Non-pigmented ciliary epithelial cell (primary cell): ENCODE measurements at regions not wholly inside any gene's neighbourhood (a gene's known extent, or its start where the extent isn't known, plus 50 kb on each side); places are given as distances from the start of the nearest gene placed in this dataset.
"Not testable (repeated sequence)": the region's sequence is repeated elsewhere in the genome, so short reads cannot be mapped to it uniquely, and the experiment has no call there.

Experiments
- DNase-seq: peaks from one replicate; pipeline ENCODE4 v3.0.0-alpha.2; 2010; ENCODE audit warnings: low read depth

DNA sequence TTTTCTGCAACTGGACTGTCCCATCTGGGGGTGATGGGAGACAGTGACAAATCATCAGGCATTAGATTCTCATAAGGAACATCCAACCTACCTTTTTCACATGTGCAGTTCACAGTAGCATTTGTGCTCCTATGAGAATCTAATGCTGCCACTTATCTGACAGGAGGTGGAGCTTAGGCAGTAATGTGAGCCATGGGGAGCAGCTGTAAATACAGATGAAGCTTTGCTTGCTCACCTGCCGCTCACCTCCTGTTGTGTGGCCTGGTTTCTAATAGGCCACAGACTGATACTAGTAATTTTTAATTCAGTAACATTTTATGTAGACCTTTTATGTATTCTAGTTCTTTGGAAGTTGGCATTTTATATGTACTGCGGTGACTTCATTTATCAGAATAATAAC is 180.1 kb upstream of the SPOPL start:
- DNase-seq, result no peak

DNA sequence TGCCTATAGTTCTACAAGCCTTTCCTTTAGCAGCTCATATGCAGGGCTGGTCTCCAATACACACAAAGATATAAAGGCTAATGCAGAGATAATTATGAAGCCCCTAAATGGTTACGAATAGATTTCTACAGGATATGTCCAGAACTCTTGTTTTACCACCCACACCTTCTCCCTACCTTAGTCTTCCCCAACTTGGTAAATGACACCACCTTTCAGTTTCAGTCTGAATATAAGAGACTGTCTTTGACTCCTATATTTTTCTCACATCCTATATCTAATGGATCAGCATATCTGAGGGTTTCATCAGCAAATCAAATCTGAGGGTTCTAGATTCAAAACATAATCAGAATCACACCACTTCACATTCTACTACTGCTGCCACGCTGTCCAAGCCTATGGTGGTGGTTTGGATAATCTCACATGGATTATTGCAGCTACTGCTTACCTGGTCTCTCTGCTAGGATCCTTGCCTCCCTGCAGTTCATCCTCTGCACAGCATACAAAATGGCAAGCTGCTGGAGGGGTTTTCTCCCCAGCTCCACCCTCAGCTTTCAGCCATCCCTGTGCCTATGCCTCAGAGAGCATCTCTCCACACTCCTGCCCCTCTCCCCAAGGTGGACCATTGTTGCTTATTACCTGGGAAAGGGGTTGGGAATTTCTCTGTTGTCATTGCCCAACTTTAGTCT is 178.0 kb upstream of the SPOPL start:
- DNase-seq, result no peak

DNA sequence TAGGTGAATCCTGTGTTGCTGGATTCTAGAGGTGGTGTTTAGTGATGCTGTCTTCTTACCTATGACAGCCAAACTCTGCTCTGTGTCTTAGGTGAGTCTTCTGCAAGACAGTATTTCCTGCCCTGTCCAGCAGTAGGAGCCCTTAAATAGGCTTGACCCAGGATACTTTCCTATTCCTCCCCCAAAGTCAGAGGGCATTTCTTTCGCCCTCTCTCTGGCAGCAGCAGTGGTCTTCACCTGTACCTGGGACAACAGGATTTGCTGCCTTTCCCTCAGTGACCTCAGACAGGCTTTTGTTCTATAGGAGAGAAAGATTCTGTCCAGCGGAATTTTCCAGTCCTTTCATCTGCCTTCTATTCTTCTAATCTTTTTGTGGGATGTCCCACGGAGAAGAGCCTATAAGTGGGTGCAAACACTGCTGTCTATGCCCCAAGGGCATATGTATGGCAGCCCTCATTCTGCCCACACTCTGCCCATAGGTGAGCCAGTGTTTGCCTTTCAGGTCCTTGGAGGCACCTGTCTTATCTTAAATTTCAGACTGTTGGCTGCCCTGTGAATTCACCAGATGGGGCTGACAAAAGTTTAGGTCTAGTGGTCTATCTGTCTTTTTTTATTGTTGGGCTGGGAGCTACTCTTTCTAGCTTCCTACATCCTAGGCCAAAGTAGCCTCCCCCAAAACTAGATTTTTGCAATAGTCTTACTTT is 177.3 kb upstream of the SPOPL start:
- DNase-seq, result no peak

DNA sequence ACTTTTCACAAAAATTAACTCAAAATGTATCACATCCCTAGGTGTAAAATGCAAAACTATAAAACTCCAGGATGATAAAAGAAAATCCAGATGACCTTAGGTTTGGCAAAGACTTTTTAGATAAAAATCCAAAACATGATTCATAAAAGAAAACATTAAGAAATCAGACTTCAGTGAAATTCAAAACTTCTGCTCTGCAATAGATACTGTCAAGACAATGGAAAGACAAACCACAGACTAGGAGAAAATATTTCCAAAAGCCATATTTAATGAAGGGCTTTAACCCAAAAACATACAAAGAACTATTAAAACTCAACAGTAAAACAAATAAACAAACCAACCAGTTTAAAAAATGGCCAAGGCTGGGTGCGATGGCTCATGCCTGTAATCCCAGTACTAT is 173.6 kb upstream of the SPOPL start:
- DNase-seq, result no peak

DNA sequence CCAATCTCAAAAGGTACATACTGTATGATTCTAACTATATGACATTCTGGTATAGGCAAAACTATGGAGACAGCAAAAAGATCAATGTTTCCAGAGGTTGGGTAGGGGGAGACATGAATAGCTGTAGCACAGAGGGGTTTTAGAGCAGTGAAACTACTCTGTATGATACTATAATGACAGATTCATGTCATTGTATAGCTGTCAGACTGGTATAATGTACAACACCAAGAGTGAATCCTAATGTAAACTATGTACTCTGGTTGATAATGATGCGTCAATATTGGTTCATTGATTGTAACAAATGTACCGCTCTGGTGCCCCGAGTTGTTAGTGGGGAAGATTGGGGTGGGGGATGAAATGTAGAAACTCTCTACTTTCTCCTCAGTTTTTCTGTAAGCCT is 172.4 kb upstream of the SPOPL start:
- no peak for DNase-seq

DNA sequence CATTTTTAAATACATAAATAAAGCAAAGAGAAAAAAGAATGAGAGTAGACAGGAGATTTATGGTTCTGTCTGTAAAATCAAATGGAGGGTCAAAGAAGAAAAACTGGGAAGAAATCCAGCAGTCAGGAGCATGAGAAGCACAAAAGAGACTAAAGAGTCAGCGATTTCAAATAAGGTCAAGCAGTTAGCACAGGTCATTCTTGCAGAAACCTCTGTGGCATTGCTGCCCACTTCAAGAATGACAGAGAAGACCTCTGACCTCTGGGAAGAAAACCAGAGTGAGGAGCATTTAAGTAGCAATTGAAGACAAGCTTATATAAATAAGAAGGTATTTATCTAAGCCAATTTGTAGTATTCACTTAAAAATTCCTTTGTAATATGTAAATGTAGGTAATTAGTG is 172.0 kb upstream of the SPOPL start:
- no peak for DNase-seq

DNA sequence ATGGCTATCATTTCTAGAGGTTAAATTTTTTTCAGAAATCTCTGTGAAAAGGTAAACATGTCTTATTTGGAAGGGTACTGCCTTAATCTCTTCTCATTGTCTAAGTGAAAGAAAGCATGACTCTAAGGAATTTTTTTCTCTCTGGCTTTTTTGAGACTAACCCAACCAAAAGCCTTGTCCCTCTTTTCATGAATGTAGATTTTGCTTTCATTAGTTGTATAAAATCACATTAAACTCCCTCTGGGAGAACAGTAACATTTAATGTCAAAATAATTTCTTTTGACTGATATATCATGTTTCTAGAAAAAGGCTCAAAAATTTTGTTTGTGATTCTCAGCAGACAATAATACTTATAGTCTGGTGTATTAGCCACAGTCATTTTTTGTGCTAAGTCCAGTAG is 168.4 kb upstream of the SPOPL start:
- DNase-seq, result no peak

DNA sequence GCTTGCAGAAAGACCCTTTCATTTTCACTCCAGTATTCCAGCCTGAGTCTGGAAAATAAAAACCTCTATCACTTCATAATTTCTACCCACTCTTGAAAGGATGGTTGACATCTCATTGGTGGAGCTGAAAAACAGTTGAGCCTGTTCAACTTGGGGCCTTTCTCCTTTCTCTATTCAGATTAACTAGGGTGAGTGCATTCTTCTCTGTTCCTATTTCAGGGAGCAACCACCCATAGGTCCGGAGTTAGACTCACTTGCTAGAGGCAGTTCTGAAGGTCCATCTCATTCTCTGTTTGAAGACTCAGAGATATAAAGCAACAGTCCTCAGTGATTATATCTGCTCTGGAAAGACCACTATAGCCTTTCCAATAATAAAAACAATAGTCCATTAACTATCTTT is 167.9 kb upstream of the SPOPL start:
- no peak for DNase-seq

DNA sequence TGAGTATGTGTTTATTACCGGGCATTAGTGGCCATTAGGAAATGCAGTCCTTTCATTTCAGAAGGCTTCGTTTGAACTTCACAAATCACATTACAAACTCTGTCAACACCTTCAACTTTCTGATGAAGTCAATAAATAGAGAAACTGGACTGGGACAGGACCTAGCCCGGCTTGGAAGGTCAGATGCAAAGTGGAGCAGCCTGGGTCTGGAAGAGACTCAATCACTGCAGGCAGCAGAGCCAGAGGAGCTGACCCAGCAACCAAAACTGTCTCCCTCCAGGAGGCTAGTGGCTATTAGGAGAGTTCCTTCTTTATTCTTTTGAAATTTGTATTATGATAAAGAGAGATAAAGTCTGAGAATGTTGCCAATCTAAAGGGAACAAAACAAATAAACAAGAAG is 167.2 kb upstream of the SPOPL start:
- no peak for DNase-seq

DNA sequence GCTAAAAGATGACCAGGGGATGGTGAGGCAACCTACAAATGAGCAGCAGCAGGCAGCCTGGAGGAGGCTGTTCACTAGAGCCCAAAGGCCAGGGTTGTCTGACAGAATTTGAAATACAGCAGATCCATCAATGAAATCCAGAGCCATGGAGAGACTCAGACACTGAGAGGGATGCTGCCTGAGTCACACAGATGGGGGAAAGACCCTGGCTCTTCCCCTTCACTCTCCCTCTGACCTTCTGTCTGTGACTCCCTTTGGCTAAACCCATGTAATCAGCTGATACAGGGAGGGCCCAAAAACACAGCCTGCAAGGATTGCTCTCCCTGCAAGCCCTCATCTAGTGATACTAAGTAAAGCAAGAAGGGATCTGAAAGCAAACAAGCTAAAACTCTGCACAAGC is 166.5 kb upstream of the SPOPL start:
- no peak for DNase-seq

DNA sequence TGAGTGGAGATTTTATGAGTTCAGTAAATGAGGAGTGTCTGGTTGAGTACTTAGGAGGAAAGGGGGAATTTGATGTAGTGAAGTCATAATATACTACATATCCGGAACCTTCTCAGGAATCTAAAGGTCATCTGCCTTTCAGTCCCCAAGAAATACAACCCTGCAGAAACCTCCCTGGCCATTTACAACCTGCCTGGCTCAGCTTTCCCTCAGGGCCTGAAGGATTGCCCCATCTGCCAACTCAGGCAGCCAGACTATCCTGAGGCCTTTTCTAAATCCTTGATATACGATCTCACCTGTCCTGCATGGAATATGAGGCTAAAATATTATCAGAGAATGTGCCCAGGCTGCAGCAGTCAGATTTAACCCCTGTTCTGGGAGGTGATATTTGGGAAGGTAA is 165.4 kb upstream of the SPOPL start:
- no peak for DNase-seq

DNA sequence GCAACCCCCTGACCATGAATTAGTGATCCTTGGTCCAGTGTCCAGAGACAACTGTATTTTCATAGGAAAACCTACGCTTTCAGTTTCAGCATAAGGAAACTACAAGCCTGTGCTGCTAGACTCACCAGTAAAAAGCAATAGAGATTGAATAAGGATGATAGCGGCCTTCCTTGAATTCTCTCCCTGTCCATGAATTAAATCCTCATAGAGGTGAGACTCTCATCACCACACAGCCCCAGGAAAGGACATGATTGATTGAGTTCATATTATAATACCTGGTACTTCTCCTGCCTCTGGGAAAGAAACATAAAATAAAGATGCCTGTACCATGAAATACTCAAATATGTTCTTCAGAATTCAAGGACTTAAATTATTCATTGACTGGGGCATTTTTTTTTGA is 146.3 kb upstream of the SPOPL start:
- no peak for DNase-seq

DNA sequence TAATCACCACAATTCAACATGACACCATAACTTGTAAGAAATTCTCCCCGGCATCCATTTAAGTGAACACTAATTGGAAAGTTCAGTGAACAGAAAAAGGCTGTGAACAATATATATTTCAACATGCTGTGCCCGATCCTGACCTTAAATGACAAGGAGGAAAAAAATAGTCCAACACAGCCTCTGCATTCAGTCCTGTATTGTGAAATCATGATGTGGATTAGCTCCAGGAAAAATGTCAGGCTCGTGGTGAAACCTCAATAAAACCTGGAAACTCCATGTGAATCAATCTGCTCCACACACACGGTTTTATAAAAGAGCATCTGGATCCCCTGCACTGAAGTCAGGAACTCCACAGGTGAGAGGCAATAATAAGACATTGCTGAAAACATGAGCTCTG is 145.4 kb upstream of the SPOPL start:
- no peak for DNase-seq

DNA sequence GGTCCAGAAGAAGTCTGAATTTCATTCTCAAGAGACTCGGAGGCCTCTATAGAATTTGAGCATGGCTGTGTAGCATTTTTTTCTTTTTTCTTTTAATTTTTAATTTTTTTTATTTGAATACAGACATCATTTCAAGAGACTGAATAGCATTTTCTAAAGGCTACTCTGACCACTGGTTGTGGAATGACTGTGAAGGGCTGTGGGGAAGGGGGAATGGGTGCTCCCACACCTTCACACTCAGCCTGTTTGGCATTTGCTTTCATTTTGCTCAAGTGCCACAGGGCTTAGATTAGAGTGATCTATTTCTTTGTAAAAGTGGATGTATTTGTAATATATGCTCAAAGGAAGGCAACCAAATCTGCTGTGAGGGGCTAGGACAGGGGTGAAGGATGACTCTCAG is 142.0 kb upstream of the SPOPL start:
- DNase-seq, result no peak

DNA sequence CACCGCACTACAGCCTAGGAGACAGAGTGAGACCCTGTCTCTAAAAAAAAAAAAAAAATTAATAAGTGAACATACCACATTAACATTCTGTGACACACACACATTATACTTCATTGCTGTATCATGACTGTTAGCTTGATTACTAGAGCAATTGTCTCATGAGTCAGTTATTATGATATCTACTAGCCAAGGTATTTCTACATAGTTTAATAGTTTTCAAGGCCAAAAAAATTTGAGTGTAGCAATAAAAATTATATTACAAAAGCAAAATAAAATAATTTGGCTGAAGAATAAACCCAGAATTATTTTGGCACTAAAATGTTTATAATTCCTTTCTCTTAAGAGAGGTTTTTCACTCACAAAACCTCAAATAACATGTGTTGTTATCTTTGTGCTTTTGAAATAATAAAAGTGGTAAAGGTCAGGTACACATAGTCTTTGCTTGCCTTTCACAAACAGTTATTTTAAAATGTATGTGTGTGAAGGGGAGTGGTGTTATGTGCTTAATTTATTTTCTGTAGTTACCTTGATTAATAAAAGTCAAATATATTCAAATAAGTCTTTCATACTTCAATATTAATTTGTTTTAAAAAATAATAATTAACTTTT is 136.9 kb upstream of the SPOPL start:
- no peak for DNase-seq

DNA sequence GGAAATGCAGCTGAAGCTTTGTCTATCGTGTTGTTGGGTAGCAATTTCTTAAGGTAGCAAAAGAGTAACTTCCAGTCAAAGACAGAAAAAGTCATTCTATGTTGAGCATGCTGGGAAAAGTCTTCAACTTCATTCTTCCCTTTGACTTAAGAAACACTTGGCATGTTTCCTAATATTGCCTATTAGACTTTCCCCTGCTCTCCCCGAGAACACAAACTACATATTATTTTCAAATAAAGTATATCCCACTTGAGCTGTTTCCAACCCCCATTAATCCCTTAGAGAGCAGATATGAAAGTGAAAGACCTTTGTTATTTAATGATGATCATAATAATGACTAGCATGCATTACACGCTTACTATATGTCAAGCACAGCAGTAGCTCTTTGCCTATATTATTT is 136.0 kb upstream of the SPOPL start:
- DNase-seq, result no peak

DNA sequence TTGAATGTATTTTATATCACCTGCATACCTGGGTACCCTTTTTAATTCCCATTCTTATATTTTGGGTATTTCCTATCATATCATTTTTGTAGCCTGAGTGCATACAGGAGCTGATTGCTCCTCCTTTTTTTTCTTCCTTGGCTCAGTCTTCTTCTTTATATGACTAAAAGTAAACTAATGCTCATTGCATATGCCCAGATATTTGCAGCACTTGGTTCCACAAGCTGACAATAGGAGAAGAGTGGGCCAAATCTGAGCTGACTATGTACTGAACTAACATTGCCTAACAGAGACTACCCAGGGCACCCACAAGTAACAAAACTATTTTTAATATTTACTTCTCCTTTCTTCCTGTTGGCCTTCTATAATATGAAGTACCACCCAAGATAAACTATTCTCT is 131.7 kb upstream of the SPOPL start:
- no peak for DNase-seq

DNA sequence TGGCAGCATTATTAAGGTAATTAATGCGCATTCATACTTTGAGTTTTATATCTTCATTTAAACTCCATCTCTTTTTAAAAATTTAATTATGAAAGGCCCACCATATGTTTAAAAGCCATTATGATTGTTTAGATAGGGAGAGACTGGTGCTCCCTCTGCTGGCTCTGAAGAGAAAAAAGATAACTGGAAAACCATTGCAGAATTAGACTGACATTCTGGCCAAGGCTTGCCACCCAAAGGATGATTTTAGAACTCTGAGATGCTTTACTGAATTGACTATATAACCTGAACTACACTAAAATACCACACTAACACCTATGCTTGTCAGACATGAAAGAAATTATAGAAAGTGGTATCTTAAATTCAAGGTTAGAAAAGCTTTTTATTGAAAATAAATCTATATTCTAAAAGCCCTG is 127.6 kb upstream of the SPOPL start:
- no peak for DNase-seq

DNA sequence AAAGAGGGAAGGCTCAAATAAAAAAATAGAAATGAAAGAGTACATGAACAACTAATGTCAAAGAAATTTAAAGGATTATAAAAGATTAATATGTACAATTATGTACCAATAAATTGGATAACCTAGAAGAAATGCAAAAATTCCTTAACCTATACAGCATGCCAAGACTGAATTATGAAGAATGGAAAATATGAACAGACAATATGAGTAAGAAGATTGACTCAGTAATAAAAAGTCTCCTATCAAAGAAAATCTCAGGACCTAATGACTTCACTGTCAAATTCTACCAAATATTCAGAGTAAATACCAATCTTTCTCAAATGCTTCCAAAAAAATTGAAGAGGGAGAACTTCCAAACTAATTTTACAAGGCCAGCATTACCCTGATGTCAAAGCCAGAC is 120.2 kb upstream of the SPOPL start:
- no peak for DNase-seq

DNA sequence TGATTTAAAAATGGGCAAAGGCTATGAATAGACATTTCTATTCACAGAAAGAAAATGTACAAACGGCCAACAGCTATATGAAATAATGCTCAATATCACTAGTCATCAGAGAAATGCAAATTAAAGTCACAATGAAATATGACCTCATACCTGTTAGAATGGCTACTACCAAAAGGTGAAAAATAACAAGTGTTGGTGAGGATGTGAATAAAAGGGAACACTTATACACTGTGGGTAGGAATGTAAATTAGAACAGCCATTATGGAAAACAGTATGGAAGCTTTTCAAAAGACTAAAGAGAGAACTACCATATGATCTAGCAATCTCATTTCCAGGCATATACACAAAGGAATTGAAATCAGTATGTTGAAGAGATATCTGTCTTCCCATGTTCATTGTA is 118.9 kb upstream of the SPOPL start:
- DNase-seq, result no peak

DNA sequence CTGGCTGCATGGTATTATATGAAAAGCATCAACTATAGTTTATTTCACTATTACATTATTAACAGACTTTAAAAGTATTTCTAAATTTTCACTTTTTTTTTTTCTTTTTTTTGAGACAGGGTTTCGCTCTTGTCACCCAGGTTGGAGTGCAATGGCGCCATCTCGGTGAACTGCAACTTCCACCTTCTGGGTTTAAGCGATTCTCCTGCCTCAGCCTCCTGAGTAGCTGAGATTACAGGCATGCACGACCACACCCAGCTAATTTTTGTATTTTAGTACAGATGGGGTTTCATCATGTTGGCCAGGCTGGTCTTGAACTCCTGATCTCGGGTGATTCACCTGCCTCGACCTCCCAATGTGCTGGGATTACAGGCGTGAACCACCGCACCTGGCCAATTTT is 115.4 kb upstream of the SPOPL start:
- not testable (repeated sequence) for DNase-seq

DNA sequence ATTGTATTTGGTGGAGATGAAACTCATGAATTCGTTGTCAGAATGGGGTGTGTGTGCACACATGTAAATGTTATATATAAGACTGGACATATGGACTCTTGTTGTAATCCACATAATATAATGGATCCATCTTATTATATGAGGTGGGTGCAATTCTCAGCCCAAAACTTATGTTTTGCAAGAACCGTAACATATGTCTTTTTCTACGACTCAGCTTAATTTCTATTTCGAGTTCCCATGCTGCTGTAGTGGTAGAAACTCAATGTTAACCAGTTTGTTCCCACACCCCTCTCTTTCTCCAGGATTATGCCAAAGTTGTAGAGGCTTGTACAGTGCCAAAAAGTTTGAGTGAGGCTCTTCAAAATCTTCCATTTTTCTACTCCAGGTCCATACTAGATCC is 112.5 kb upstream of the SPOPL start:
- no peak for DNase-seq

DNA sequence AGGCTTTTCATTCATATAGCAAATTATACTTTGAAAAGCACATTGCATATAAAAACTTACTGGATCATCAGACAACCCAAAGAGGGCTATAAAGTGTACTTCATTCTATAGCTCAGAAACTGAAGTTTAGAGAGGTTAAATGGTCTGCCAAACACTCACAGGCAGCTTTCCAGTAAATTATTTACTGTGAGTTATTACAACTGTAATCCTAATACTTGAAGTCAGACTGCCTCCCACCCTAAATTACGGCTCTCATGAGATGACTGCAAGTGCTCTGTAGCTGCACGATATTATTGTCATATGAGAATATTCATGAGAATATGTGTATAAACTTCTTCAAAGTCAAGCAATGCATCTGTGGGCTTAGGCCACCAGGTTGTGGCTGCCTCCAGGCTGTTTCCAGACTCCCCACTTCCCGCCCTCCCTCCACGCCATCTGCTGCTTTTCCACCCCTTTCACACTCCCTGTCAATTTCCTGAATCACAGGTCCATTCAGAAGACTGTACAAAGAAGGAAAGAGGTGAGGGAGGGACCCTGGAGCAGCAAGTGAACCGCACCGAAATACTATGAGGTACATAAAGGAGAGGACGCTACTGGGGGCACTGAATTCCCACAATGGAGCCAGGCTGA is 111.1 kb upstream of the SPOPL start:
- DNase-seq, result no peak
